ENCODE measurements at regions not wholly inside any gene's neighbourhood (a gene's known extent, or its start where the extent isn't known, plus 50 kb on each side); places are given as distances from the start of the nearest gene placed in this dataset.

- peak in 8 of 58 donors; percentile 12 to 68 (median 18) for DNase-seq
These were observed 107.8 kb downstream of the SIK1 start for GRCh38 chr21:43318841-43319781.

DNA sequence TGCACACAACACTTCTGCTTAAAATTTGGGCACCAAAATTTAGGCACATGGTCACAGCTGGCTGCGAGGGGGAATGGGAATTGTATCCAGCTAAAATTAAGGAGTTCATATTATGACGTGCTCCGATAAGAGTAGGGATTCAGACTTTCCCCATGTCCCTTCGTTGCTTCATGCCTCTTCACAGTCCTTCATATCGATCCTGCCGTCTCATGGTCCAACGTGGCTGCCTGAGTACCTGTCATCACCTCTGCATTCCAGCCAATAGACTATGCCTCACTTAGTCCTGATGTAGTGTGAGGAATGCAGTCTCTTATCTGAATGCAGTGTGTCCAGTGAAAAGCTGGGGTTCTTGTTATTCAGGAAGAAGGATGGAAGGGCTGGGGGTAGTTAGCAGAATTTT, 108.6 kb downstream of the SIK1 start:
- DNase-seq: no peak

DNA sequence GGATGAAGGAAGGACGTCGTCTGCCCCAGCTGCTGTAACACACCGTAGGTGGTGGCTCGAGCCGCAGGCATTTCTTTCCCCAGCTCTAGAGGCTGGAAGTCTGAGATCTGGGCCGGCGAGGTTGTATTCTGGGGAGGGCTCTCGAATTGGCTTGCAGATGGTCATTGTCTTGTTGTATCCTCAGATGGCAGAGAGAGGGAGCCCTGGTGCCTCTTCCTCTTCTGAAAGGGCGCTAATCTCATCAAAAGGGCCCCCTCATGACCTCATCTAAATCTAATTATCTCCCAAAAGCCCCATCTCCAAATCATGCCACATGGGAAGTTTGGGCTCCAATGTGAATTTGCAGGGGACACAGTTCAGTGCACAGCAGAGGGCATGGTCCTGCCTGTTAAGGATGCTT, 109.0 kb downstream of the SIK1 start:
- no peak for DNase-seq

DNA sequence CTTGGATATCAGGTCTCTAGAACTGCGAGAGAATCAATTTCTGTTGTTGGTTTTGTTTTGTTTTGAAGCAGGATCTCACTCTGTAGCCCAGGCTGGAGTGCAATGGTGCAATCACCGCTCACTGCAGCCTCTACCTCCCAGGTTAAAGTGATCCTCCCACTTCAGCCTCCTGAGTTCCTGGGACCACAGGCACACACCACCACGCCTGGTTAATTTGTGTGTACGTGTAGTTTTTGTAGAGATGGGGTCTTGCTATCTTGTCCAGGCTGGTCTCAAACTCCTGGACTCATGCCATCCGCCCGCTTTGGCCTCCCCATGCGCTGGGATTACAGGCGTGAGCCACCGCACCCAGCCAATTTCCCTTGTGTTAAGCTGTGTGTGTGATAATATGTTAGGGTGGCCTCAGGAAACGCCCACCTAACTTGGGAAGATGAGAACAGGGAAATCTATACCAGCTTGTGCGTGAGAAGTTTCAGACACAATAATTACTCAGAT, 109.6 kb downstream of the SIK1 start:
- DNase-seq: no peak

DNA sequence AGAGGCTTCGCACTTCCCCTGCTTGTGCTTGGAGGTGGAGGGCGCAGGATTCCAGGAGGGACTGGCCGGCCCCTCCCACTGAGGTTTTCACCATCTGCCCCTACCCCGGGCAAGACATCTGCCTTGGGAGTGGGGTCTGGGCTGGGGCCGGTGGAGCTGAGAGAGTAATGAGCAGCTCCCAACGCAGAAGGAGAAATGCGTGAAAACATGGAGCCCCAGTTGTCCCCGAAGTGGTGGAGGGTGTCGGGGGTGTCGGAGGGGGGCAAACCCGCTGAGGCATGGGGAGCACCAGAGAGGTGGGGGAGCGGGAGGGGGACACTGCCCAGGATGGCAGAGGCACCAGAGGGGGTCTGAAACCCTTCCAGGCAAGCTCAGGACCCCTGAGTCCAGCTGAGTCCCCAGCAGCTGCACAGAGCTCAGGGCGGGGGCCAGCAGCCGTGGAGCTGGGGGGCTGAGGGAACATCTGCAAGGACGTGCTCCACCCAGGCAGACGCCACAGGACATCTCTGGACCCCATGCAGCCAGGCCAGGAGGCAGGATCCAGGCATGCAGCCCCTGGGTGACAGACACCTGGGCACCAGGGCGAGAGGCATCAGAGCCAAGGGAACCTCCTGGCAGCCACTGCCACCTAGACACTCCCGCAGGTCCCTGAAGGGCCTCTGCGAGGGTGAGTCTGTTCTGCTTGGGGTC, 110.6 kb downstream of the SIK1 start:
- no peak for DNase-seq

DNA sequence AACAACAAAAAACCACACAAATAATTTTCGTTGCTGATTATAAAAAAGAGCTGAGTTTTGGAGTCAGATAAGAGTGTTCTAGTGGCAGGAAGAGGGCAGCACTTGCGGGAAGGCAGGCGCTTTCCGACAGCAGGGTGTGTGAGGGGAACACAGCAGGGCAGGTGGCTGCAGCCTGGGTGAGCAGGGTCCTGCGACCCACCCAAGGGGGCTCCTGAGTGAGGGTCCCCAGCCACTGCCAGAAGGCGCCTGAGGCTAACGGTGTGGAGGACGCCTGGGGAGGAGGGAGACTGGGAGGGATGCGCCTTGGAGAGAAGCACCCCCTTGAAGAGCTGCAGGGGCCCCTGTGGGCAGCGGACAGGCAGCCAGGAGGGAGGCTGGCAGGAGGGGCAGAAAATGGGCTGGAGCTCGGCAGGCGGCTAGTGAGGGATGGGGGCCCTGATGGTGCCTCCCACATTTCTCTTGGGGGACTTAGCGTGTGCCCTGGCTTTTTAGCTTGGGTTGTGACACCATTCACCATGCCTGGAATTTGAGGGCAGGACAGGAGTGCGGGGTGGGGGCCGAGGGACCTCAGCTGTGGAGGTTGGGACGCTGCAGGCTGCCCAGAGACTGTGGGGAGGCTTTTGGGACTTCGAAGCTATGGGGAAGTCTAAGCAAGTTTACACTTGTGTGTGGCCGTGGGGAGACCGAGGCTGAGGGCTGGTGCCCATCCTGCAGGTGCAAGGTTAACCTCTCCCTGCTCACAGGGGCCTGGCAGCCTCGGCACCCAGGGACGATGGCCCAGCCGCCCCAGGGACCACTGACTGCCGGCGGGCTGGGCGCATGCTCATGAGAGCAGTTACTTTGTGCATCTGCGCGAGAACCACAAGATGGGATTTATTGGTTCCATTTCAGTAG, 111.4 kb downstream of the SIK1 start:
- no peak for DNase-seq

- no peak for DNase-seq
These were observed 113.0 kb downstream of the SIK1 start for GRCh38 chr21:43313939-43314405.

DNA sequence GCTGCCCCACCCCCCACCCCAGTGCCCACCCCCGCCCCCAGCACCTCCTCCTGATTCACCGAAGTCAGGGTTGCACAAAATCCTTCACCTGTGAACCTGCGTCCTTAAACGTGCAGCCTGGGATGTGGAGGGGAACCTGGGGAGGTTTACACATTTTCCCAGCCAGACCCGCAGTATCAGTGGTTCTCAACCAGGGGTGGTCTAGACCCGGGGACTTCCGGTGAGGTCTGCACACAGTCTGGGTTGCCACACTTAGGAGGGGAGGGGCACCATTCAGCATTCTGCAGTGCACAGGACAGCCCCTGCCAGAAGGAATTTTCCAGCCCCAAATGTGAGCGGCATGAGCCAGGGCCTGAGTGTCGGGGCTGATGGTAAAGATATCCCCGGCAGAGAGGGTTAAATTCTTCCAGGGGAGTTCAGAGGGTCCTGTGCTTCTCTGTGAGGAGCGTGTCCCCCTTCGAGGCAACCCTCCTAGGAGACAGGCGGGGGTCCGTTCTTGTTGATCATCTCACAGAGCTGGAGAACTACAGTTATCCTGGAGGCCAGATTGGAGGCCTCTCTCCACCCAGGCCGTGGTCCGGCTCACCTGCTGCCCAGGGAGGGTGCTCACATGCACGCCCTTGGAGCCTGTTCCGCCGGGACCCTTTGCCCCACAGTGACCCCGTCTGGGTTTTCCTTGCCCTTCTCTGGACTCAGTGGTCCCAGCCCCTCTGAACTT, 113.6 kb downstream of the SIK1 start:
- no peak for DNase-seq

GRCh38 chr21:43312751-43313169, 114.2 kb downstream of the SIK1 start:
- no peak for DNase-seq

- DNase-seq: no peak
These were observed 114.9 kb downstream of the SIK1 start for GRCh38 chr21:43312011-43312410.

- DNase-seq: no peak
These were observed 115.6 kb downstream of the SIK1 start for GRCh38 chr21:43311301-43311817.

DNA sequence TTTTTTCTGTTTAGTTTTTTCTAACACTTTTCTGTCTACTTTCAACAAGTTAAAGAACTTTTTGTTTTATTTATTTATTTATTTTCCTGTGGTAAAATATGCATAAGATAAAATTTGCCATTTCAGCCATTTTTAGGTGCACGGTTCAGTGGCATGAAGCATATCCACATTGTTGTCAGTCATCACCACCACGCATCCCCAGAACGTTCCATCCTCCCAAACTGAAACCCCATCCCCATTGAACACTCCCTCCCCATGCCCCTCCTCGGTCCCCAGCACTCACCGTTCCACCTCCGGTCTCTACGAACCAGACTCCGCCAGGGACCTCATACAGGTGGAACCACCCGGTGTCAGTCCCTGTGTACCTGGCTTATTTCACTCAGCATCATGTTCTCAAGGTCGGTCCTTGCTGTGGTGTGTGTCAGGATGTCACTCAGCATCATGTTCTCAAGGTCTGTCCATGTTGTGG, 118.1 kb downstream of the SIK1 start:
- DNase-seq: no peak

DNA sequence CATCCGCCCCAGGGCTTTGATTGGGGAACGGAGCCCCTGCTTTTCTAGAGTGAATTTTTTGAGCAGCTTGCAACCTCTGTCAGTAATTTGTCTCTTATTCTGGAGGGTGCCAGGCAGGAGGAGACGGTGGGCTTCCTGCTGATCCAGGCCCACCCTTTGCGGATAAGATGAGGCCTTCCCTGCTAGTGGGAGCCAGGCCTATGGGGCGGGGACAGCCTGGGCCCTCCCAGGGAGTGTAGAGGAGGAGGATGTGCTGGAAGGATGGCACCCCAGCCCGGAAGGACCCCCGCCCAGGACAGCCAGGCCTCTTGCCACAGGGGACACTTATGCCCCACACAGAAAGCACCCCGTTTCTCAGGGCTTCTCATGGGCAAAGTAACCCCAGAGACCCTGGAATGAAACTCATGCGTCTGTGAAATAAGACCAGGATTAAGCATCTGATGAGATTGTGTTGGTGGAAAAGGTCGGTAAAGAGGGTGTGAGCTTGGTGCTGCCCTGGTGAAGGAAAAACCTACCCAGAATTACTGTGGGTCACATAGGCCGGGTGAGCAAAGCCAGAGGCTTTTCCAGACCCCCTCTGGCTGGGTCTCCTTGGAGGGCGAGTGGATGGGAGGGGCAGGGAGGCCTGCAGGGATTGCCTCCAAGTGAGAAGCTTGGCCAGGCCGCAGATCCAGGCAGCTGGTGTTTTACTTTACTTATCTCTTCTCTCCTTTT, 118.7 kb downstream of the SIK1 start:
- DNase-seq: no peak

DNA sequence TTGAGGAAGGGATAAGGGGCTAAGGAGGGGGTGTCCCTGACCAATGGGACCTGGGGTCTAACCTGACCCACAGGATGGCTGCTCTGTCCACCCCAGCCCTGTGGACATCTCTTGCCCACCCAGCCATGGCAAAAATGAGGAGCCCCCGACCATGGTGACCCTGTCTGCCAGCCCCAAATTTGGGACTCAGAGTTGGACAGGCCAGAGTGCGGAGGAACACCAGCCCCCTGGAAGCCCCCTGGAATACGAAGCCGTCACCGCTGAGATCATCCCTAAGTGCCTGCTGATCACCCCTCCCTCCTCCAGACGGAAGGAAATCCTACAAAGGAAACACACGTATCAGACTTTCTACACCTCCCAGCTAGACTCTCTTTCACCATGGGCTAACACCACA, 119.3 kb downstream of the SIK1 start:
- no peak for DNase-seq

GRCh38 chr21:43306911-43307676, 119.8 kb downstream of the SIK1 start:
- no peak for DNase-seq

DNA sequence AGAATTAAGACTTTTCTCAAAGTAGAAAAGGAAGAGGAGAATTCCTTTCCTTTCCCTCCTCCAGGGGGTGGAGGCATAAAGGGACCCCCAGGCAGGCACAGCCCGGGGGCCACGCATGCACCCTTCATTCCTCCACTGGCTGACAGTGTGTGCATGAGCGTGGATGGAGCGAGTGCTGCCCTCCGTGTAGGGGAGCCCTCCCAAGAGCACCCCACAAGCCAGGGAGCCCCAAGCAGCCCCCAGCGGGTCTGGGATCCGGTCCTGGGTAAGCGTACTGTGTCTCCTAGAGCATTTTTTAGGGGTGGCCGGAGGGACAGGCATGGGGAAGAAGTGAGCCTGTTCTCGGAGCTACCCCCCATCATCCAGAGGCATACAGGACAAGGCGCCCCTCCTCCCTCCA, 120.5 kb downstream of the SIK1 start:
- no peak for DNase-seq

DNA sequence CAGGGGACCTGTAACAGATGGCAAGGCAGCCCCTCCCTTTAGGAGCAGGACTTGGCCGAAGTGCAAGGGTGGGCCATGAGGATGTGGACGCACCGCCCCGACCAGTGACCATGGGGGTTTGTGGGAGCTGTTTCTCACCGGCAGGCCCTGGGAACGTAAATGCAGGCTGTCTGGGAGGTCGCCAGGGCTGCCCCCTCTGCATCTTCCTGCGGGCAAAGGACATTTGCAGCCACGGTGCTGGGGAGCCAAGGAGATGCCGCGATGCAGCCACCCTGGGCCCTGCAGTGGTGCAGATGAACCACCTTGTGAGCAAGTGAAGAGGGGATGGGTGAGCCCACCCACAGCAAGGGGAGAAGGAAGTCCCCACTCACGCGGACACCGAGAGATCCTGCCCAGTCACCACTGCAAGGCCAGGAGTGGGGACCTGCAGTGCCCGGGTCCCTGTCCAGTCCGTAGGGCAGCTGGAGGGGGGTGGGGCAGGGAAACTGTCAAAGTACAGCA, 121.1 kb downstream of the SIK1 start:
- DNase-seq: no peak

DNA sequence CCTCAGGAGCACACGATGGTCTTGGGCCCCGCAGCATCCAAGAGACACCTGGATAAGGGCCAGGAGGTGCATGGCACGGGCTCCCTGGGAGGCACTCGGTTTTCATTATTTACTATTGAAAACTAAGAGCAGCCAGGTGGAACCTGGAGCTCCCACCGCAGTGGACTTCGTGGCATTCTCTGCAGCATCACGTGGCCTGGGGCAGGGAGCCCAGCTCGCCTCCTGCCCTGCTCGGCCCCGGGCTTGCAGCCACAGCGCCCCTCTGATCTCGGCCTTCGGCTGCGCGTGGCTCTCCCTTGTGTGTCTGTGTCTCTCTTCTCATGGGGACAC, 121.6 kb downstream of the SIK1 start:
- no peak for DNase-seq

Data from anterior cingulate cortex (tissue), 58 donors.